ENCODE measurements at regions not wholly inside any gene's neighbourhood (a gene's known extent, or its start where the extent isn't known, plus 50 kb on each side); places are given as distances from the start of the nearest gene placed in this dataset.

GRCh38 chr2:21427606-21428005 is 303.8 kb downstream of the TDRD15 start:
- ATAC-seq (no peak), DNase-seq (ENCODE audit: low spot score) (no peak)

GRCh38 chr2:21428754-21429153 is 305.0 kb downstream of the TDRD15 start:
- no peak for DNase-seq (ENCODE audit: low spot score)
- no peak for ATAC-seq

GRCh38 chr2:21429747-21430146 is 306.0 kb downstream of the TDRD15 start:
- DNase-seq (ENCODE audit: low spot score) (no peak), ATAC-seq (no peak)

- no peak for DNase-seq (ENCODE audit: low spot score)
- ATAC-seq = no peak
Observed at GRCh38 chr2:21431078-21431477, 307.3 kb downstream of the TDRD15 start.

- DNase-seq (ENCODE audit: low spot score) = no peak
- no peak for ATAC-seq
Observed at GRCh38 chr2:21438949-21439348, 315.2 kb downstream of the TDRD15 start.

GRCh38 chr2:21441442-21441841 is 317.7 kb downstream of the TDRD15 start:
- no peak for ATAC-seq
- DNase-seq (ENCODE audit: low spot score) = no peak

- DNase-seq (ENCODE audit: low spot score) (no peak), ATAC-seq (no peak)
Observed at GRCh38 chr2:21443494-21444105, 319.8 kb downstream of the TDRD15 start.

GRCh38 chr2:21449881-21450280 is 326.1 kb downstream of the TDRD15 start:
- ATAC-seq = no peak
- no peak for DNase-seq (ENCODE audit: low spot score)

- no peak for DNase-seq (ENCODE audit: low spot score)
- ATAC-seq = no peak
Observed at GRCh38 chr2:21451403-21451802, 327.6 kb downstream of the TDRD15 start.

GRCh38 chr2:21452263-21452662 is 328.5 kb downstream of the TDRD15 start:
- ATAC-seq (no peak), DNase-seq (ENCODE audit: low spot score) (no peak)

- no peak for ATAC-seq
- DNase-seq (ENCODE audit: low spot score) = no peak
Observed at GRCh38 chr2:21452678-21453077, 328.9 kb downstream of the TDRD15 start.

- DNase-seq (ENCODE audit: low spot score) (no peak), ATAC-seq (no peak)
Observed at GRCh38 chr2:21453723-21454450, 330.1 kb downstream of the TDRD15 start.

GRCh38 chr2:21454839-21455238 is 331.1 kb downstream of the TDRD15 start:
- ATAC-seq = no peak
- no peak for DNase-seq (ENCODE audit: low spot score)

- no peak for DNase-seq (ENCODE audit: low spot score)
- ATAC-seq = no peak
Observed at GRCh38 chr2:21461754-21462240, 338.0 kb downstream of the TDRD15 start.

GRCh38 chr2:21466341-21466927 is 342.7 kb downstream of the TDRD15 start:
- no peak for DNase-seq (ENCODE audit: low spot score)
- no peak for ATAC-seq

- ATAC-seq = no peak
- DNase-seq (ENCODE audit: low spot score) = no peak
Observed at GRCh38 chr2:21467280-21467818, 343.6 kb downstream of the TDRD15 start.

GRCh38 chr2:21467910-21468309 is 344.1 kb downstream of the TDRD15 start:
- DNase-seq (ENCODE audit: low spot score) (no peak), ATAC-seq (no peak)

GRCh38 chr2:21468624-21469023 is 344.9 kb downstream of the TDRD15 start:
- DNase-seq (ENCODE audit: low spot score) (no peak), ATAC-seq (no peak)

GRCh38 chr2:21469158-21469557 is 345.4 kb downstream of the TDRD15 start:
- DNase-seq (ENCODE audit: low spot score) = no peak
- ATAC-seq = no peak

- ATAC-seq = no peak
- no peak for DNase-seq (ENCODE audit: low spot score)
Observed at GRCh38 chr2:21469564-21469963, 345.8 kb downstream of the TDRD15 start.

GRCh38 chr2:21480162-21480561 is 356.4 kb downstream of the TDRD15 start:
- DNase-seq (ENCODE audit: low spot score) (no peak), ATAC-seq (no peak)

GRCh38 chr2:21484643-21485042 is 360.9 kb downstream of the TDRD15 start:
- ATAC-seq (no peak), DNase-seq (ENCODE audit: low spot score) (no peak)
